Neural progenitor cell (in vitro differentiated cells): ENCODE measurements at regions not wholly inside any gene's neighbourhood (a gene's known extent, or its start where the extent isn't known, plus 50 kb on each side); places are given as distances from the start of the nearest gene placed in this dataset.

ENCODE experiments used
- DNase-seq: peaks from one replicate; pipeline ENCODE4 v3.0.0-alpha.2; 2016; ENCODE audit warnings: low spot score
- H2AFZ ChIP-seq: fragments of 200-600 bp; sonication (generic); replicated peaks from 2 replicates; pipeline ENCODE4 v1.6.1; 2016; ENCODE audit warnings: antibody characterized with exemption
- H3F3A ChIP-seq: fragments of 200-600 bp; sonication (generic); 2 replicates; pipeline ENCODE4 v1.6.1; 2016; ENCODE audit warnings: antibody characterized with exemption, low read depth
- H3K27ac ChIP-seq: fragments of 200-600 bp; sonication (generic); 2 replicates; pipeline ENCODE4 v1.5.1; 2016; ENCODE audit warnings: mild to moderate bottlenecking
- H3K27me3 ChIP-seq: fragments of 200-600 bp; sonication (generic); 2 replicates; pipeline ENCODE4 v1.6.1; 2016; ENCODE audit warnings: mild to moderate bottlenecking, moderate library complexity
- H3K36me3 ChIP-seq: fragments of 200-600 bp; sonication (generic); 2 replicates; pipeline ENCODE4 v1.5.1; 2016
- H3K4me1 ChIP-seq: fragments of 200-600 bp; sonication (generic); 2 replicates; pipeline ENCODE4 v1.6.1; 2016; ENCODE audit warnings: mixed run types
- H3K4me2 ChIP-seq: fragments of 200-600 bp; sonication (generic); 2 replicates; pipeline ENCODE4 v1.6.1; 2016
- H3K4me3 ChIP-seq: fragments of 200-600 bp; sonication (generic); 2 replicates; pipeline ENCODE4 v1.5.1; 2016
- H3K79me2 ChIP-seq: fragments of 200-600 bp; sonication (generic); 2 replicates; pipeline ENCODE4 v1.6.1; 2016; ENCODE audit warnings: low read depth
- H3K9ac ChIP-seq: fragments of 200-600 bp; sonication (generic); 2 replicates; pipeline ENCODE4 v1.6.1; 2016
- H3K9me3 ChIP-seq: fragments of 200-600 bp; sonication (generic); 2 replicates; pipeline ENCODE4 v1.5.1; 2016; ENCODE audit warnings: low read depth
- H4K20me1 ChIP-seq: fragments of 200-600 bp; sonication (generic); 2 replicates; pipeline ENCODE4 v1.6.1; 2016; ENCODE audit warnings: low read depth
- H3K27ac Mint-ChIP-seq: 3 replicates; pipeline ENCODE4 v1.8.0; 2021; ENCODE audit warnings: mixed read lengths
- H3K27me3 Mint-ChIP-seq: 2 replicates; pipeline ENCODE4 v1.8.0; 2022; ENCODE audit warnings: low read depth, mild to moderate bottlenecking, inconsistent platforms, moderate library complexity, mixed read lengths; ENCODE audit not compliant: insufficient read depth
- H3K36me3 Mint-ChIP-seq: 3 replicates; pipeline ENCODE4 v1.8.0; 2021; ENCODE audit warnings: mixed read lengths
- H3K4me1 Mint-ChIP-seq: 3 replicates; pipeline ENCODE4 v1.8.0; 2021; ENCODE audit warnings: mixed read lengths
- H3K4me3 Mint-ChIP-seq: 3 replicates; pipeline ENCODE4 v1.8.0; 2021; ENCODE audit warnings: mild to moderate bottlenecking, moderate library complexity, mixed read lengths
- H3K9me3 Mint-ChIP-seq: 3 replicates; pipeline ENCODE4 v1.8.0; 2020; ENCODE audit warnings: mixed read lengths
- EZH2 ChIP-seq: fragments of 200-600 bp; sonication (generic); IDR thresholded peaks from 2 replicates; pipeline ENCODE4 v1.6.1; 2017; ENCODE audit warnings: antibody characterized with exemption, mild to moderate bottlenecking, moderate library complexity
- EZH2phosphoT487 ChIP-seq: fragments of 200-600 bp; sonication (generic); IDR thresholded peaks from 2 replicates; pipeline ENCODE4 v1.6.1; 2017; ENCODE audit warnings: antibody characterized with exemption
- TF ChIP-seq, protein P1 (sequence below): fragments of 200-600 bp; sonication (generic); IDR thresholded peaks from 2 replicates; pipeline ENCODE4 v1.5.1; 2017; ENCODE audit warnings: antibody characterized with exemption, mild to moderate bottlenecking

- no peak overlapping the region for H3K27ac ChIP-seq
- no peaks in the 10 kb centered on the region for H3K79me2 ChIP-seq
- DNase-seq = no peak
- peaks cover 13% of the 10 kb centered on the region for H3K9me3 Mint-ChIP-seq
- no peak overlapping the region for H3K9ac ChIP-seq
- H3K4me1 ChIP-seq = peaks cover 29% of the 10 kb centered on the region
- no peaks in the 10 kb centered on the region for H3K36me3 Mint-ChIP-seq
- no peaks in the 10 kb centered on the region for H3K36me3 ChIP-seq
- peaks cover 79% of the 10 kb centered on the region for H3K27me3 ChIP-seq
- no peak overlapping the region for H3K4me3 ChIP-seq
- no peak overlapping the region for H3K27ac Mint-ChIP-seq
- TF ChIP-seq EZH2 (no peak), EZH2phosphoT487 (no peak)
- TF ChIP-seq, protein P1, sequence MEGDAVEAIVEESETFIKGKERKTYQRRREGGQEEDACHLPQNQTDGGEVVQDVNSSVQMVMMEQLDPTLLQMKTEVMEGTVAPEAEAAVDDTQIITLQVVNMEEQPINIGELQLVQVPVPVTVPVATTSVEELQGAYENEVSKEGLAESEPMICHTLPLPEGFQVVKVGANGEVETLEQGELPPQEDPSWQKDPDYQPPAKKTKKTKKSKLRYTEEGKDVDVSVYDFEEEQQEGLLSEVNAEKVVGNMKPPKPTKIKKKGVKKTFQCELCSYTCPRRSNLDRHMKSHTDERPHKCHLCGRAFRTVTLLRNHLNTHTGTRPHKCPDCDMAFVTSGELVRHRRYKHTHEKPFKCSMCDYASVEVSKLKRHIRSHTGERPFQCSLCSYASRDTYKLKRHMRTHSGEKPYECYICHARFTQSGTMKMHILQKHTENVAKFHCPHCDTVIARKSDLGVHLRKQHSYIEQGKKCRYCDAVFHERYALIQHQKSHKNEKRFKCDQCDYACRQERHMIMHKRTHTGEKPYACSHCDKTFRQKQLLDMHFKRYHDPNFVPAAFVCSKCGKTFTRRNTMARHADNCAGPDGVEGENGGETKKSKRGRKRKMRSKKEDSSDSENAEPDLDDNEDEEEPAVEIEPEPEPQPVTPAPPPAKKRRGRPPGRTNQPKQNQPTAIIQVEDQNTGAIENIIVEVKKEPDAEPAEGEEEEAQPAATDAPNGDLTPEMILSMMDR = no peak
- peaks cover 21% of the 10 kb centered on the region for H3K4me1 Mint-ChIP-seq
- H3F3A ChIP-seq = peaks cover 35% of the 10 kb centered on the region
- no peak overlapping the region for H3K4me3 Mint-ChIP-seq
- H3K27me3 Mint-ChIP-seq = peaks cover 30% of the 10 kb centered on the region
- peaks cover 38% of the 10 kb centered on the region for H4K20me1 ChIP-seq
- no peak overlapping the region for H3K4me2 ChIP-seq
- no peaks in the 10 kb centered on the region for H3K9me3 ChIP-seq
- H2AFZ ChIP-seq = no peak overlapping the region
Measured at GRCh38 chr14:101454229-101454628, 107.1 kb upstream of the DIO3 start.

GRCh38 chr14:101456246-101457175 lies 104.8 kb upstream of the DIO3 start:
- Histone ChIP-seq H3F3A (peaks cover 39% of the 10 kb centered on the region), H3K79me2 (no peaks in the 10 kb centered on the region), H3K9me3 (no peaks in the 10 kb centered on the region), H3K4me2 (peak overlapping the region; percentile 70), H3K4me1 (peaks cover 29% of the 10 kb centered on the region), H2AFZ (no peak overlapping the region), H3K27ac (no peak overlapping the region), H3K27me3 (peaks cover 100% of the 10 kb centered on the region), H3K36me3 (no peaks in the 10 kb centered on the region), H4K20me1 (peaks cover 44% of the 10 kb centered on the region), H3K4me3 (peak overlapping the region; percentile 6), H3K9ac (no peak overlapping the region)
- Mint-ChIP-seq H3K27me3 (peaks cover 43% of the 10 kb centered on the region), H3K4me1 (peaks cover 22% of the 10 kb centered on the region), H3K36me3 (no peaks in the 10 kb centered on the region), H3K4me3 (peak overlapping the region; percentile 77), H3K9me3 (peaks cover 13% of the 10 kb centered on the region), H3K27ac (peak overlapping the region; percentile 37)
- peak; percentile 70 for TF ChIP-seq EZH2
- TF ChIP-seq, protein P1 = no peak
- peak; percentile 66 for TF ChIP-seq EZH2phosphoT487
- DNase-seq = peak; percentile 80

GRCh38 chr14:101457301-101457935 lies 103.9 kb upstream of the DIO3 start:
- peaks cover 44% of the 10 kb centered on the region for H4K20me1 ChIP-seq
- H3K4me1 ChIP-seq = peaks cover 29% of the 10 kb centered on the region
- no peaks in the 10 kb centered on the region for H3K36me3 ChIP-seq
- no peaks in the 10 kb centered on the region for H3K9me3 ChIP-seq
- peak overlapping the region; percentile 70 for H3K4me2 ChIP-seq
- Mint-ChIP-seq H3K36me3 (no peaks in the 10 kb centered on the region), H3K9me3 (peaks cover 13% of the 10 kb centered on the region), H3K27me3 (peaks cover 45% of the 10 kb centered on the region), H3K4me1 (peaks cover 26% of the 10 kb centered on the region), H3K27ac (no peak overlapping the region), H3K4me3 (no peak overlapping the region)
- peak overlapping the region; percentile 36 for H3K4me3 ChIP-seq
- peaks cover 39% of the 10 kb centered on the region for H3F3A ChIP-seq
- no peak overlapping the region for H3K9ac ChIP-seq
- TF ChIP-seq EZH2 (no peak), EZH2phosphoT487 (no peak)
- TF ChIP-seq, protein P1 = peak; percentile 21
- peak; percentile 72 for DNase-seq
- no peaks in the 10 kb centered on the region for H3K79me2 ChIP-seq
- no peak overlapping the region for H2AFZ ChIP-seq
- peaks cover 100% of the 10 kb centered on the region for H3K27me3 ChIP-seq
- H3K27ac ChIP-seq = no peak overlapping the region
